Erythroblast (primary cell): ENCODE measurements at regions not wholly inside any gene's neighbourhood (a gene's known extent, or its start where the extent isn't known, plus 50 kb on each side); places are given as distances from the start of the nearest gene placed in this dataset.

Source experiments
- GATA1 ChIP-seq: IDR thresholded peaks from 2 replicates; pipeline ENCODE4 v1.6.1; 2011; ENCODE audit warnings: low read depth, mild to moderate bottlenecking, control low read depth, low read length, moderate library complexity
- POLR2A ChIP-seq: IDR thresholded peaks from 2 replicates; pipeline ENCODE4 v1.6.1; 2011; ENCODE audit warnings: mild to moderate bottlenecking, low read length

DNA sequence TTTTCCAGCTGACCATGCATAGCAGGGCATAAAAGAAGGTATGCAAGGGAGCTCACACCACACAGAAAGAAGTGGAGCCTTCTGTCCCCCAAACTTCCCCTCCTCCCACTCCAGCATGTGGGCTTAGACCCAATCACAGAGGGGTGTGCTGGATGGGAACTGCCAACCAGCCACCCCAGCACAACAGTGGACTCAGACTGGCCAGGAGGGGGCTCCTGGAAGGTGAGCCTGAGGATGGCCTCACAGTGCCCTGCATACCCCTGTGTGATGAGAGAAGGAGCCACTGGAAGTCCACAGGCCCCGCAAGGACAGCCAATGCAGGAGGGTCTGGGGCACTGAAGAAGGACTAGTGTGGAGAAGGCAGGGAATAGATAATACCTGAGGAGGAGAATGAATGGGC is 106.9 kb upstream of the SERP2 start:
- TF ChIP-seq POLR2A: no peak
- no peak for TF ChIP-seq GATA1
